Lung (tissue), 11 donors: ENCODE measurements at regions not wholly inside any gene's neighbourhood (a gene's known extent, or its start where the extent isn't known, plus 50 kb on each side); places are given as distances from the start of the nearest gene placed in this dataset.
"Not testable (repeated sequence)": the region's sequence is repeated elsewhere in the genome, so short reads cannot be mapped to it uniquely, and the experiment has no call there.

Experiments used
- ATAC-seq: fragments of 200-7000 bp; cut with Tn5 transposase; one replicate; pipeline ENCODE4 v1.9.1; 2020; ENCODE audit warnings: moderate number of reproducible peaks; ENCODE audit not compliant: insufficient read depth, low FRiP score
- DNase-seq, 3 donors: peaks; one replicate each; pipeline ENCODE4 v3.0.0-alpha.2; 2013 to 2017
- H3K27ac ChIP-seq, 2 donors: one replicate each; pipeline ENCODE4 v1.5.1; 2013; ENCODE audit warnings: mild to moderate bottlenecking in 2 of 2, moderate library complexity in 2 of 2, control low read depth in 1 of 2, inconsistent platforms in 1 of 2, low read depth in 1 of 2, low read length in 1 of 2
- H3K27me3 ChIP-seq, 3 donors: one replicate each; pipeline ENCODE4 v1.5.1; 2013; ENCODE audit warnings: low read length in 2 of 3; ENCODE audit not compliant: control insufficient read depth in 3 of 3, insufficient read depth in 3 of 3
- H3K36me3 ChIP-seq, 4 donors: one replicate each; pipeline ENCODE4 v1.5.1; 2013; ENCODE audit warnings: low read length in 4 of 4, mild to moderate bottlenecking in 1 of 4, moderate library complexity in 1 of 4; ENCODE audit not compliant: control insufficient read depth in 4 of 4, insufficient read depth in 4 of 4
- H3K4me1 ChIP-seq, 5 donors: one replicate each; pipeline ENCODE4 v1.5.1; 2013; ENCODE audit warnings: low read length in 5 of 5, mild to moderate bottlenecking in 2 of 5, moderate library complexity in 1 of 5; ENCODE audit not compliant: control insufficient read depth in 5 of 5, insufficient read depth in 5 of 5
- H3K4me3 ChIP-seq: one replicate; pipeline ENCODE4 v1.5.1; 2013; ENCODE audit warnings: mild to moderate bottlenecking, control low read depth, moderate library complexity
- H3K9ac ChIP-seq, 2 donors: one replicate each; pipeline ENCODE4 v1.5.1; 2013; ENCODE audit warnings: low read length in 2 of 2, control low read depth in 1 of 2; ENCODE audit not compliant: insufficient read depth in 1 of 2
- H3K9me3 ChIP-seq, 4 donors: one replicate each; pipeline ENCODE4 v1.5.1; 2013; ENCODE audit warnings: low read length in 3 of 4, mild to moderate bottlenecking in 1 of 4, moderate library complexity in 1 of 4; ENCODE audit not compliant: control insufficient read depth in 4 of 4, insufficient read depth in 3 of 4
- CTCF ChIP-seq: IDR thresholded peaks from 2 replicates; pipeline ENCODE4 v1.5.1; 2012; ENCODE audit warnings: mild to moderate bottlenecking; ENCODE audit errors: control extremely low read depth, extremely low read depth
- WGBS, 2 donors: extraction: QIAGEN DNeasy Blood & Tissue Kit; methylation state at CpG; one replicate each; pipeline ENCODE4 v1.1.7; 2013; 5-methylcytosine and 5-hydroxymethylcytosine counted together
- donor health status: control.
- donor health status: control.
- donor health status: Bipolar disorder and iron deficiency.
- donor health status: healthy.
- donor health status: DM: yes; HTN: yes; CAD: no.

DNA sequence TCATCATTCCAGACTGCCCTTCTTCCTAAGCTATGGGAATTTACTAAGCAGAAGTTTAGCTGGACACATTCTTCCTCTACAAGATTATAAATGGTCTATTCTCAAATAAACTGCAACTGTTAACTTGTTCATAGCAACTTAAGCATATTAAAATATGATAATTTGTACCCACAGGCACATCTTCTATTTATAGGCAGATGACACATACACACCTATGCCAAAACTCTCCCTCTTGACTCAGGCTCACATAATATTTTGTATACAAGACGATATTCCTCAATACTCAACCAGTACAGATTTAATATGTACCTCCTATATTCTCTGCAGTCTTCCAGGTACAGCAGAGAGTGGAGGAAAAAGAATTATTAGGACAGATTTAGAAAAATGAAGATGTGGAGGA is 232.7 kb upstream of the KIAA1217 start:
- Histone ChIP-seq H3K9me3 (no peaks in the 10 kb centered on the region), H3K27ac (no peak overlapping the region), H3K27me3 (no peaks in the 10 kb centered on the region), H3K36me3 (no peaks in the 10 kb centered on the region), H3K4me1 (no peaks in the 10 kb centered on the region), H3K9ac (no peak overlapping the region), H3K4me3 (no peak overlapping the region)
- 84 to 90% methylated on average over 1 of the region's 1 CpG for WGBS, 2 donors
- no peak for TF ChIP-seq CTCF
- DNase-seq (no peak), ATAC-seq (no peak)

DNA sequence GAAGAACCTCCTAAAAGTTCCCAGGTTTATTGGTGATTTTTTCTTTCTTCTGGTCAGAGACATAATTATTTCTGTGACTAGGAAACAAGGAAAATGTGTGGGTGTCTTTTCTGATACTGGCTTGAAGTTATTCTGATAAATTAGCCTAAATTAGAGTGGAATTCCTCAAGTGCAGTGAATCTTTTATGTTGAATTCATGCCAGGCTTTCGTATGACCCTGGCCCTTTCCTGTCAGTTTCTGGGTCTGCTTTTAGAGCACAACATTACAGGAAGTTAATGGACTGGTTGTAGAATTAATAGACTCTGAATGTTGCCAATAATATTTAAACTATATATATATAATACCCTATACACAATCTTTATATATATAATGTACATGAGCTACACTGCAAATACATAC is 230.6 kb upstream of the KIAA1217 start:
- DNase-seq (no peak), ATAC-seq (no peak)
- Histone ChIP-seq H3K4me3 (no peak overlapping the region), H3K36me3 (no peaks in the 10 kb centered on the region), H3K9ac (no peak overlapping the region), H3K27ac (no peak overlapping the region), H3K4me1 (no peaks in the 10 kb centered on the region), H3K27me3 (no peaks in the 10 kb centered on the region), H3K9me3 (no peaks in the 10 kb centered on the region)
- whole genome bisulfite sequencing, 2 donors = 27 to 42% methylated on average over 1 of the region's 1 CpG
- no peak for TF ChIP-seq CTCF

DNA sequence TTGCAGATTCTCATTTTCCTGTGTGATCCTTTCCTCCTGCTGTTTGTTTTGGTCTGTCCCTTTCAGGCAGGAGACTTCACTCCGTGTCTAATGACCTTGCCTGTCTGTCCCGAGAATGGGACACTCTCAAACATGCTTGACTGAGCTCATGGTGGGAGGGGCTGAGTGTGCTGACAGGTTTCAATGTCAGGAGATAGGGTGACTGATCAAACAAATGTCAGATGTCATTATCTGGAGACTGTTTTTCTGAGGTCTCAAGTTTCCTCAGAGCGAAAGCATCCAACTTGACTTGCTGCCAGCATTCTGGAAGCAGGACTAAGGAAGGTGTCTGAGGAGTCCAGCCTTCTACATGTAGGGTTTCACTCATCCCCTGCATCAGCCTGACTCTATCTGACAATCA is 228.8 kb upstream of the KIAA1217 start:
- 40 to 70% methylated on average over 3 of the region's 3 CpGs for WGBS, 2 donors
- no peak for ATAC-seq
- no peak overlapping the region for H3K27ac ChIP-seq
- no peak overlapping the region for H3K4me3 ChIP-seq
- H3K27me3 ChIP-seq = no peaks in the 10 kb centered on the region
- H3K36me3 ChIP-seq = no peaks in the 10 kb centered on the region
- no peaks in the 10 kb centered on the region for H3K9me3 ChIP-seq
- TF ChIP-seq CTCF = no peak
- no peak overlapping the region for H3K9ac ChIP-seq
- DNase-seq = peak in 1 of 3 donors; percentile 32
- no peaks in the 10 kb centered on the region for H3K4me1 ChIP-seq

GRCh38 chr10:23981520-23982309 is 227.2 kb upstream of the KIAA1217 start:
- no peak for ATAC-seq
- H3K27ac ChIP-seq = no peak overlapping the region

GRCh38 chr10:23984405-23984804 is 224.5 kb upstream of the KIAA1217 start:
- WGBS, 2 donors = 77 to 94% methylated on average over 1 of the region's 1 CpG
- H3K36me3 ChIP-seq, ATAC-seq, DNase-seq, H3K9ac ChIP-seq, H3K4me3 ChIP-seq, H3K27me3 ChIP-seq, H3K9me3 ChIP-seq, H3K27ac ChIP-seq, H3K4me1 ChIP-seq: not testable (repeated sequence)

More at GRCh38 chr10:23981520-23982309, 227.2 kb upstream of the KIAA1217 start:
- no peaks in the 10 kb centered on the region for H3K27me3 ChIP-seq
- TF ChIP-seq CTCF = no peak
- no peaks in the 10 kb centered on the region for H3K36me3 ChIP-seq
- H3K9me3 ChIP-seq = no peaks in the 10 kb centered on the region
- no peak overlapping the region for H3K4me3 ChIP-seq
- no peak overlapping the region for H3K9ac ChIP-seq
- 72 to 83% methylated on average over 3 of the region's 3 CpGs for WGBS, 2 donors
- H3K4me1 ChIP-seq = no peaks in the 10 kb centered on the region
- no peak for DNase-seq
